ENCODE measurements at regions not wholly inside any gene's neighbourhood (a gene's known extent, or its start where the extent isn't known, plus 50 kb on each side); places are given as distances from the start of the nearest gene placed in this dataset.

- no peak overlapping the region for H2AFZ ChIP-seq (ENCODE audit: low read length)
- no peak overlapping the region for H3K27ac ChIP-seq (ENCODE audit: insufficient read depth, low read length)
- H3K79me2 ChIP-seq (ENCODE audit: control insufficient read depth, insufficient read depth, low read length), result no peaks in the 10 kb centered on the region
- TF ChIP-seq EZH2 (IDR thresholded peaks at IDR 0.05; ENCODE audit: low read length, missing control alignments), result no peak
- TF ChIP-seq, protein P1, sequence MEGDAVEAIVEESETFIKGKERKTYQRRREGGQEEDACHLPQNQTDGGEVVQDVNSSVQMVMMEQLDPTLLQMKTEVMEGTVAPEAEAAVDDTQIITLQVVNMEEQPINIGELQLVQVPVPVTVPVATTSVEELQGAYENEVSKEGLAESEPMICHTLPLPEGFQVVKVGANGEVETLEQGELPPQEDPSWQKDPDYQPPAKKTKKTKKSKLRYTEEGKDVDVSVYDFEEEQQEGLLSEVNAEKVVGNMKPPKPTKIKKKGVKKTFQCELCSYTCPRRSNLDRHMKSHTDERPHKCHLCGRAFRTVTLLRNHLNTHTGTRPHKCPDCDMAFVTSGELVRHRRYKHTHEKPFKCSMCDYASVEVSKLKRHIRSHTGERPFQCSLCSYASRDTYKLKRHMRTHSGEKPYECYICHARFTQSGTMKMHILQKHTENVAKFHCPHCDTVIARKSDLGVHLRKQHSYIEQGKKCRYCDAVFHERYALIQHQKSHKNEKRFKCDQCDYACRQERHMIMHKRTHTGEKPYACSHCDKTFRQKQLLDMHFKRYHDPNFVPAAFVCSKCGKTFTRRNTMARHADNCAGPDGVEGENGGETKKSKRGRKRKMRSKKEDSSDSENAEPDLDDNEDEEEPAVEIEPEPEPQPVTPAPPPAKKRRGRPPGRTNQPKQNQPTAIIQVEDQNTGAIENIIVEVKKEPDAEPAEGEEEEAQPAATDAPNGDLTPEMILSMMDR (conservative IDR thresholded peaks at IDR 0.05 in 1 of 2, IDR thresholded peaks at IDR 0.05 in 1 of 2; ENCODE audit: low read depth in 1 of 2, low read length in 2 of 2), result no peak
- H3K9me3 ChIP-seq (ENCODE audit: control insufficient read depth, insufficient read depth, low read depth, low read length), result no peaks in the 10 kb centered on the region
- no peak overlapping the region for H3K4me2 ChIP-seq (ENCODE audit: extremely low read depth, insufficient read depth, low read length)
- DNase-seq (ENCODE audit: low read depth in 2 of 2), result no peak
- H3K4me1 ChIP-seq (ENCODE audit: control insufficient read depth, extremely low read depth, insufficient read depth, low read length), result no peaks in the 10 kb centered on the region
- no peak overlapping the region for H3K9ac ChIP-seq (ENCODE audit: insufficient read depth, low read length)
- H3K27me3 ChIP-seq (ENCODE audit: control insufficient read depth, insufficient read depth, low read length), result no peaks in the 10 kb centered on the region
- no peaks in the 10 kb centered on the region for H3K36me3 ChIP-seq (ENCODE audit: control insufficient read depth, insufficient read depth, low read length)
- H3K4me3 ChIP-seq (replicated peaks in 1 of 4; ENCODE audit: control extremely low read depth in 1 of 4, insufficient read depth in 1 of 4, low read depth in 3 of 4, low read length in 4 of 4), result no peak overlapping the region
- no peaks in the 10 kb centered on the region for H4K20me1 ChIP-seq (ENCODE audit: control insufficient read depth, extremely low read depth, insufficient read depth, low read length)
These were observed 441.5 kb upstream of the ARHGEF26 start for GRCh38 chr3:153679714-153680113.

GRCh38 chr3:153680526-153680925, 440.7 kb upstream of the ARHGEF26 start:
- H3K4me2 ChIP-seq (ENCODE audit: extremely low read depth, insufficient read depth, low read length), result no peak overlapping the region
- no peaks in the 10 kb centered on the region for H3K9me3 ChIP-seq (ENCODE audit: control insufficient read depth, insufficient read depth, low read depth, low read length)
- no peak overlapping the region for H3K9ac ChIP-seq (ENCODE audit: insufficient read depth, low read length)
- H3K36me3 ChIP-seq (ENCODE audit: control insufficient read depth, insufficient read depth, low read length), result no peaks in the 10 kb centered on the region
- no peaks in the 10 kb centered on the region for H4K20me1 ChIP-seq (ENCODE audit: control insufficient read depth, extremely low read depth, insufficient read depth, low read length)
- H3K4me1 ChIP-seq (ENCODE audit: control insufficient read depth, extremely low read depth, insufficient read depth, low read length), result no peaks in the 10 kb centered on the region
- no peak overlapping the region for H3K4me3 ChIP-seq (replicated peaks in 1 of 4; ENCODE audit: control extremely low read depth in 1 of 4, insufficient read depth in 1 of 4, low read depth in 3 of 4, low read length in 4 of 4)
- no peak overlapping the region for H3K27ac ChIP-seq (ENCODE audit: insufficient read depth, low read length)
- no peaks in the 10 kb centered on the region for H3K27me3 ChIP-seq (ENCODE audit: control insufficient read depth, insufficient read depth, low read length)
- TF ChIP-seq EZH2 (IDR thresholded peaks at IDR 0.05; ENCODE audit: low read length, missing control alignments), result no peak
- TF ChIP-seq, protein P1 (conservative IDR thresholded peaks at IDR 0.05 in 1 of 2, IDR thresholded peaks at IDR 0.05 in 1 of 2; ENCODE audit: low read depth in 1 of 2, low read length in 2 of 2), result no peak
- H3K79me2 ChIP-seq (ENCODE audit: control insufficient read depth, insufficient read depth, low read length), result no peaks in the 10 kb centered on the region
- no peak overlapping the region for H2AFZ ChIP-seq (ENCODE audit: low read length)
- no peak for DNase-seq (ENCODE audit: low read depth in 2 of 2)

DNA sequence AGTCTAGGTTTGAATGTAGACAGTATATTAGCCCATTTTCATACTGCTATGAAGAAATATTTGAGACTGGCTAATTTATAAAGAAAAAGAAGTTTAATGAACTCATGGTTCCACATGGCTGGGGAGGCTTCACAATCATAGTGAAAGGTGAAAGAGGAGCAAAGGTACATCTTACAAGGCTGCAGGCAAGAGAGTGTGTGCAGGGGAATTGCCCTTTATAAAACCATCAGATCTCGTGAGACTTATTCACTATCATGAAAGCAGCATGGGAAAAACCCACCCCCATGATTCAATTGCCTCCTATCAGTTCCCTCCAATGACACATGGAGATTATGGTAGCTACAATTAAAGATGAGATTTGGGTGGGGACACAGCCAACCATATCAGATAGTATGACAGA, 440.1 kb upstream of the ARHGEF26 start:
- DNase-seq (ENCODE audit: low read depth in 2 of 2), result no peak
- Histone ChIP-seq H3K36me3 (ENCODE audit: control insufficient read depth, insufficient read depth, low read length) (no peaks in the 10 kb centered on the region), H3K27me3 (ENCODE audit: control insufficient read depth, insufficient read depth, low read length) (no peaks in the 10 kb centered on the region), H3K9me3 (ENCODE audit: control insufficient read depth, insufficient read depth, low read depth, low read length) (no peaks in the 10 kb centered on the region), H3K9ac (ENCODE audit: insufficient read depth, low read length) (no peak overlapping the region), H3K27ac (ENCODE audit: insufficient read depth, low read length) (no peak overlapping the region), H4K20me1 (ENCODE audit: control insufficient read depth, extremely low read depth, insufficient read depth, low read length) (no peaks in the 10 kb centered on the region), H2AFZ (ENCODE audit: low read length) (no peak overlapping the region), H3K4me2 (ENCODE audit: extremely low read depth, insufficient read depth, low read length) (no peak overlapping the region), H3K79me2 (ENCODE audit: control insufficient read depth, insufficient read depth, low read length) (no peaks in the 10 kb centered on the region), H3K4me3 (replicated peaks in 1 of 4; ENCODE audit: control extremely low read depth in 1 of 4, insufficient read depth in 1 of 4, low read depth in 3 of 4, low read length in 4 of 4) (no peak overlapping the region), H3K4me1 (ENCODE audit: control insufficient read depth, extremely low read depth, insufficient read depth, low read length) (no peaks in the 10 kb centered on the region)
- TF ChIP-seq, protein P1 (conservative IDR thresholded peaks at IDR 0.05 in 1 of 2, IDR thresholded peaks at IDR 0.05 in 1 of 2; ENCODE audit: low read depth in 1 of 2, low read length in 2 of 2), result no peak
- no peak for TF ChIP-seq EZH2 (IDR thresholded peaks at IDR 0.05; ENCODE audit: low read length, missing control alignments)

Data from fibroblast of lung (primary cell).